ENCODE measurements at regions not wholly inside any gene's neighbourhood (a gene's known extent, or its start where the extent isn't known, plus 50 kb on each side); places are given as distances from the start of the nearest gene placed in this dataset.

- H3K4me3 ChIP-seq (ENCODE audit: low read length) = no peak overlapping the region
- no peak for TF ChIP-seq CTCF (IDR thresholded peaks at IDR 0.05; ENCODE audit: insufficient read depth, low read depth, low read length, missing control alignments)
- no peak for DNase-seq (ENCODE audit: low read depth)
Observed at GRCh38 chr14:104292084-104292970, 153.9 kb downstream of the KIF26A start.

DNA sequence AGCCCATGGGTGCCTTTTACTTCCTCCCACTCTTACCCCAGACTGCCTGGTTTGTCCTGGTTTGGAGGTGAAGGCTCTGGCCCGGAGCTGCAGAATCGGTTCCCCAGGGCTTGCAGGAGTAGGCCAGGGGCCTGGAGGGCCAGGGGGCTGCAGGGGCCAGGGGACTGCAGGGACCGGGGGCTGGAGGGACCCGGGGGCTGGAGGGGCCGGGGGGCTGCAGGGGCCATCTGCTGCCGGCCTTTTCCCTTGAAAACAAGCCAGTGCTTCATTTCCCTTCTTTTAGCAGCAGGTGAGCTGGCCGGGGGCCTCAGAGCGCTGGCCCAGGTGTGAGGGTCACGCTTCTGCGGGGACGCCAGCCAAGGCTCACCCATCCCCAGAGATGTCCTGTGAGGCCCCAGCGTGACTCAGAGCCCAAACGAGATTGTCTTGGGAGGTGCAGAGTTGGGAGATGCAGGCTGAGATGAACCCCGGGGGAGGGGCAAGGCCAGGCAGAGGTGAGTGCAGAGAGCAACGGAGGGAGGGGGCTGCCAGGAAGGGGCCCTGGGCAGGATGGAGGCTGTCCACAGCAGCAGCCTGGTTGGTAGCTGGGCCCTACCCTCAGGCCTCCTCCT, 154.9 kb downstream of the KIF26A start:
- no peak for DNase-seq (ENCODE audit: low read depth)
- TF ChIP-seq CTCF (IDR thresholded peaks at IDR 0.05; ENCODE audit: insufficient read depth, low read depth, low read length, missing control alignments) = no peak
- no peak overlapping the region for H3K4me3 ChIP-seq (ENCODE audit: low read length)

DNA sequence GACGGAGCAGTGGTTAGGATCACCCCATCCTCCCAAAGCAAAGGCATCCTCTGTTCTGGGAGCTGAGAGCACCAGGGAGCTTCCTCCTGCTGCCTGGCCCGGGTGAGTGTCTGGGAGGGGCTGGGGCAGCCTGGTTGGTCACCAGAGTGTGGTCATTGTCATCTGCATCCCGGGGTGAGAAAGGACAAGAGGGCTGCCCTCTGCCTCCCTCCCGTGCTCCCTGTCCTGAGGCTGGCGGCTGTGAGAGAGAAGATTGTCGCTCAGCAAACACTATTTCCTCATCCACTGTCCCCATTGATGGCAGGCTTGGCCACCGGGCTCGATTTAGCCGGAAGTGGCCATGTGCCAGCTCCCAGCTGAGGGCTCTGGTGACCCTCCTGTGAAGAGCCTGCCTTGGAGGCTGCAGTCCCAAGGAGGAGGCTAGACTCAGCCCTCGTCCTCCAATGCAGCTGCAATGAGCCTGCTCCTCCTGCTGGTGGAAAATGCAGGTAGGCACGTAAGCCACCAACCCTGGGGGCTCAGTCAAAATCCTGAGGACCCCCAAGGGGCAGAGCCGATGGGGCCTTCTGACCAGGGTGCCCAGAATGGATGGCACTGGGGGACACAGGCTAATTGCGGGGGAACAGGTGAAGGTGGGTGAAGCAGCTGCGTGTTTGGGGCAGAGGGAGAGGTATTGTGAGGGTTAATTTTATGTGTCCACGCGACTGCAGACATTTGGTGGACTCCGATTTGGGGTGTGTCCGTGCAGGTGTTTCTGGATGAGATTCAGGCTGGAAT, 155.7 kb downstream of the KIF26A start:
- no peak for TF ChIP-seq CTCF (IDR thresholded peaks at IDR 0.05; ENCODE audit: insufficient read depth, low read depth, low read length, missing control alignments)
- no peak for DNase-seq (ENCODE audit: low read depth)
- no peak overlapping the region for H3K4me3 ChIP-seq (ENCODE audit: low read length)

GRCh38 chr14:104294628-104294982, 156.2 kb downstream of the KIF26A start:
- no peak overlapping the region for H3K4me3 ChIP-seq (ENCODE audit: low read length)
- no peak for TF ChIP-seq CTCF (IDR thresholded peaks at IDR 0.05; ENCODE audit: insufficient read depth, low read depth, low read length, missing control alignments)
- no peak for DNase-seq (ENCODE audit: low read depth)

- no peak for TF ChIP-seq CTCF (IDR thresholded peaks at IDR 0.05; ENCODE audit: insufficient read depth, low read depth, low read length, missing control alignments)
- DNase-seq (ENCODE audit: low read depth) = no peak
- H3K4me3 ChIP-seq (ENCODE audit: low read length) = no peak overlapping the region
Observed at GRCh38 chr14:104294983-104295680, 156.7 kb downstream of the KIF26A start.

DNA sequence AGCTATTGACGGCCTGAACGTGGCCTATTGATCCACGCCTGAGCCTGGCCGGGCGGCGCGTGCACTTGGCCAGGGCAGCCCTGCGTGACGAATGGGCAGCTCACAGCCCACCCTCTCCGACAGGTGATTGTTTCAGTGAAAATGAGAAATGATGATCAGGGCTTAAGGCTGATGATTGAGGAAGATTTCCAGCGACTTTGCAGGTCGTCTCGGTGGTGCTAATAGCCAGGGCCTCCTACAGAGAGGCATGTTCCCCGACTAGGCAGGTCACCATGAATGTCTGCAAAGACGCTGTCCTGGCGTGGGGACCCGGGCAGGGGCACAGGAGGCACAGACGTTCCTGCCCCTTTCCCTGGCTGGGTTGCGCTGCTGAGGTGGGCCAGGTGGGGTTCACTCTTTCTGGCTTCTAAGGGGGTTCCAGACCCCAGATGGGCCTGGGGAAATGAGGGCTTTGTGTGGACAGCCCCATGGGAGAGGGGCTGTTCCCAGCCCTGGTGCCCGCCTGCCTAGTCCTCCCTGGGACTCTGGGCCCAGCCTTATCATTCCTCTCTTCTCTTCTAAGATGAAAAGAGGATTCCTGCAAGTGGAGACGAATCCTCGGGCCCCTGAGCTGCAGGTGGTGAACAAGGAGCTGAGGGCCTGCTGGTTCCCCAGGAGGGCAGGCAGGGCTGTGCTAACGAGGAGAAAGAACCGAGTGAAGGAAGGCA, 157.4 kb downstream of the KIF26A start:
- no peak for TF ChIP-seq CTCF (IDR thresholded peaks at IDR 0.05; ENCODE audit: insufficient read depth, low read depth, low read length, missing control alignments)
- no peak for DNase-seq (ENCODE audit: low read depth)
- no peak overlapping the region for H3K4me3 ChIP-seq (ENCODE audit: low read length)
